Cardiac fibroblast (primary cell): ENCODE measurements at regions not wholly inside any gene's neighbourhood (a gene's known extent, or its start where the extent isn't known, plus 50 kb on each side); places are given as distances from the start of the nearest gene placed in this dataset.
"Not testable (repeated sequence)": the region's sequence is repeated elsewhere in the genome, so short reads cannot be mapped to it uniquely, and the experiment has no call there.

ENCODE experiments used
- DNase-seq, 2 donors: peaks; one replicate each; pipeline versions ENCODE4 v3.0.0 to v3.0.0-alpha.2; 2010; ENCODE audit warnings: low read depth in 2 of 2
- H3K4me3 ChIP-seq, 2 donors: replicated peaks in 1 of 2; 1 replicate in 1 of 2; 2 replicates in 1 of 2; pipeline ENCODE4 v1.5.1; 2011; ENCODE audit warnings: low read depth in 2 of 2, low read length in 2 of 2, mild to moderate bottlenecking in 2 of 2, moderate library complexity in 1 of 2
- CTCF ChIP-seq: IDR thresholded peaks from one replicate; pipeline ENCODE4 v1.5.1; 2011; ENCODE audit warnings: low read depth, mild to moderate bottlenecking, low read length, inconsistent platforms

- no peak for TF ChIP-seq CTCF
Measured at GRCh38 chr20:53776858-53777257, 183.2 kb upstream of the ZNF217 start.

GRCh38 chr20:53774461-53775203 is 181.0 kb upstream of the ZNF217 start:
- no peak overlapping the region for H3K4me3 ChIP-seq
- peak; percentile 87 to 96 for DNase-seq
- no peak for TF ChIP-seq CTCF

More at GRCh38 chr20:53776858-53777257, 183.2 kb upstream of the ZNF217 start:
- DNase-seq, result no peak
- H3K4me3 ChIP-seq, result no peak overlapping the region

GRCh38 chr20:53773792-53774401 is 180.3 kb upstream of the ZNF217 start:
- DNase-seq, result peak; percentile 93 to 98
- no peak overlapping the region for H3K4me3 ChIP-seq
- TF ChIP-seq CTCF, result no peak

GRCh38 chr20:53773066-53773791 is 179.6 kb upstream of the ZNF217 start:
- DNase-seq, H3K4me3 ChIP-seq: not testable (repeated sequence)

GRCh38 chr20:53769041-53769440 is 175.4 kb upstream of the ZNF217 start:
- peak in 1 of 2 donors; percentile 26 for DNase-seq
- no peak overlapping the region for H3K4me3 ChIP-seq
- TF ChIP-seq CTCF, result no peak

- DNase-seq, result no peak
- no peak for TF ChIP-seq CTCF
- H3K4me3 ChIP-seq, result no peak overlapping the region
Measured at GRCh38 chr20:53768329-53768728, 174.7 kb upstream of the ZNF217 start.
